GM18873 (cell line): ENCODE measurements at regions not wholly inside any gene's neighbourhood (a gene's known extent, or its start where the extent isn't known, plus 50 kb on each side); places are given as distances from the start of the nearest gene placed in this dataset.
"Not testable (repeated sequence)": the region's sequence is repeated elsewhere in the genome, so short reads cannot be mapped to it uniquely, and the experiment has no call there.

Experiments
- ATAC-seq: cut with Tn5 transposase; IDR thresholded peaks from one replicate; pipeline ENCODE4 v1.9.1; 2021; ENCODE audit warnings: mild to moderate bottlenecking, moderate library complexity, moderate number of reproducible peaks; ENCODE audit not compliant: unreplicated experiment, low FRiP score

DNA sequence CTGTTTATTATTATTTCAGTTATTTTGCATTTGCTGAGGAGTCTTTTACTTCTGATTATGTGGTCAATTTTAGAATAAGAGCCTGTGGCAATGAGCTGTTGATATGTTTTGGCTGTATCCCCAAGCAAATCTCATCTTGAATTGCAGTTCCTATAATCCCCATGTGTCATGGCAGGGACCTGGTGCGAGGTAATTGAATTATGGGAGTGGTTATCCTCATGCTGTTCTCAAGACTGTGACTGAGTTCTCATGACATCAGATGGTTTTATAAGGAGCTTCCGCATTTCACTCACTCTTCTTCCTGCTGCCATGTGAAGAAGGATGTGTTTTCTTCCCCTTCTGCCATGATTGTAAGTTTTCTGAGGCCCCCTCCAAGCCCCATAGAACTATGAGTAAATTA is 114.9 kb upstream of the SLCO6A1 start:
- no peak for ATAC-seq

DNA sequence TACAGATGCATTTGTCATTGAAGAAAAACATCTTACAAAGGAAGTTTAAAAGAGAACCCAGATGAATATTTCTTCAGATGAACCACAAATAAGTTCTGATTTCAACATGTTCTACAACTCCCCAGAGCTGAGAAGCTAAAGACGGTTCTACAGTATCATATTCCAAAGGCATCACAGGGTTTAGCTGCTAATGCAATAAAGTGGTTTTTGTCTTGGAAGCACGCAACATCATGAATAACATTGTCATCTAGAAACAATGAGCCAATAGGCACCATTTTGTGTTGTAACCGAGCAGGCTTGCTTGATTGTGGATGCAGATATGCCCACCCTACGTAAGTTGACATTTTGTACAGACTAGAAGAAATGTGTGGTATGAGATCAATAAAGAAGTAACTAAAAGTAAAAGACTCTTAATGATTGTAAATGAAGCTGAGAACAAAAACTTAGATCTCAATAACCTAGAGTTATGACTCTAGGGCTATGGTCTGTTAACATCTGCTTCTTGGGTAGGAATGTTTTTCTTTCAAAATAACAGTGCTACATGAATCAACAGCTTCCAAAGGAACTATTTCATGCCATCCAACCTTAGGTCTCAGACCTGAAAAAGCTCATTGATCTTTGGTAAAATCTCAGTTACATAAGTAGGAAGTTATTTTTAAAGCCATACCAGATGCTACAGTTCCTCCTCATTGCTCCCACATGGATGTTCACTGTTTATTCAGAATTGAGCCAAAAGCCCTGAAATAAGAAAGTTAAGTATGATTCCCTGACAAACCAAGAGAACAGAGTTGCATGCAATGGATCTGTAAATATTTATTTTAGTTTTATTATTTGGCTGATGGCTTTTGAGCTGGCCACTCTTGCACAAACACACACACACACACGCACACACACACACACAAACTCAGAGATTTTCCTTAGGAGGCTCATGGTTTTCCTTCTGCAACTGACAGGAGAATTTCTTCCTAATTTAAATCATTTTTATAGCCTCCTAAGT is 118.7 kb upstream of the SLCO6A1 start:
- no peak for ATAC-seq

DNA sequence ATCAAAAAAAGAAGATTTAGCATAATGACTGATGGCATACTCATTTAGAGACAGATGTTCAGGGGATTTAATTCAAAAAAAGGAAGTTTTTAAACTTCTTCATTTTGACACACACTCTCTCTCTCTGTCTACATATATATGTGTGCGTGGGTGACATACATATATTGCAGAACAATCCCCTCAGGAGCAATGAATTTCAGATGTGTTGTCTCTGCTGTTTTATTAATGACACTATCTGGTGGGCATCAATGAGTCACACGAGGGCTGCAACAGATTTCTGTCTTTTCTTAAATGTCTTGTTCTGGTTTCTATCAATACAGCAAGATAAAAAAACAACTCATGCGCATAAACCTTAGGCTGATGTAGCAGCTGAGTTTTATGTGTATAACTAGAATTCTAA is 123.5 kb upstream of the SLCO6A1 start:
- ATAC-seq, result no peak

DNA sequence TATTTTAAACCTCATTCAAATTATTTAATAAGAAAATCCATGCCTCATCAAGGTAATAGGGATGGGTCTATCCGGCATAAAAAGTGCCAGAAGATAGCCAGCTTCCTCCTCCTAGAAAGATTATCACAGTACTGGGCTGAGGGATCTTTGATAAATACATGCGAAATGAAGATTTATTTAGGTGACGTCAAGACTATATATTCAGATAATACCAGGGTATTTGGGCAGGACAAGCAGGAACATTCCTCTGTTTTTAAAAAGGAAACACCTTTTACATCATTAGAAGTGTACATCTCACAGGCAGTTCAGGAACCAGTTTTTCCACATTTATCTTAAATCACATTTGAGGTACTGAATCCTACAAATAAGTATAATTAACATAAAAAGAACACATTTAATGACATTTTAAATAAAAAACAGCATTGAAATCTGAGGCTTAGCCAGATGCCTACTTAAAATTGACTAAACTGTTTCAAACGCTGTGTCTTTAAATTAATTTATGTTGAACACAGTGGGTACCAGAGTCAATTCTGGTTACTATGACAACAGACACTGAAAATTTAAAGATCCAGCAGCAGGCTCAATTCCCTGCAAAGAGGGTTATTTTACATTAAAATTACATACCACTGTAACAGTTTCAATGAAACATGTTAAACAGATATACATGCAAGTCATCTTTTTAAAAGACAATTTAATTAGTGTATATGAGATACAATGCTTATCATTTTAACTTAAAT is 124.7 kb upstream of the SLCO6A1 start:
- no peak for ATAC-seq

DNA sequence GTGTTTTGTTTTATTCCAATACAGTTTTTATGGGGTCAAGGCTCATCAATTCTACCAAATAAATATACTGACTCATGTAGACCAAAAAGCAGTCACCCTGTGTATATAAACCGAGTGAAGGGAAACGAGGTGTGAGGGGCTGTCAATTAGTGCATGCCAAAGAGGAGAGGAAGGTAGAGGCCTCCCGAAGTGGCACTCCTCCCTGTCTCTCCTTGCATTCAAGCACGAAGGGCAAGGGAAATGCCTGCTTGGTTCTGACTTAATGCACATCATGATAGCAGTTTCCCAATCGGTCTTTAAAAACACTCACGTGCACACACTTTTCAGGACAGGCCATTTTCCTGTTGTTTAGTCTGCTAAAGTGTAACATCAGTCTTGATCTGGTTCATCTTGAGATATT is 125.6 kb upstream of the SLCO6A1 start:
- no peak for ATAC-seq

DNA sequence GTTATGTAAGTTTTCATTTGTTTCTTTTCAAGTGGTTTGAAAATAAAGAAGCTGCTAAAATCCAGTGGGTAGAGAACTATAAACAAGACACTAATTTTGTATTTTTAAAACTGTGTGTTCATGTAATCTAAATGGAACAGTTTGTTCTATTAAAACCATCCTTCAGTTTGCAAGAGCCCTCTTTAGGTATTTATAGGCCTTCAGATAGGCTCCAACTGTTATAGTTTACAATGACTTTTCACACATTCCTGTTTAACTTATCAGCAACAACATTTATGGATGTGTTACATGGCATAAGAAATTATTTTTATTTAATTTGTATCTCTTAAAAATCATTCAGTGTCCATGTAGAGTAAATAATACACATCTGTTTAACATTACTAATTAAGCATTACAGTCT is 126.7 kb upstream of the SLCO6A1 start:
- ATAC-seq, result no peak

DNA sequence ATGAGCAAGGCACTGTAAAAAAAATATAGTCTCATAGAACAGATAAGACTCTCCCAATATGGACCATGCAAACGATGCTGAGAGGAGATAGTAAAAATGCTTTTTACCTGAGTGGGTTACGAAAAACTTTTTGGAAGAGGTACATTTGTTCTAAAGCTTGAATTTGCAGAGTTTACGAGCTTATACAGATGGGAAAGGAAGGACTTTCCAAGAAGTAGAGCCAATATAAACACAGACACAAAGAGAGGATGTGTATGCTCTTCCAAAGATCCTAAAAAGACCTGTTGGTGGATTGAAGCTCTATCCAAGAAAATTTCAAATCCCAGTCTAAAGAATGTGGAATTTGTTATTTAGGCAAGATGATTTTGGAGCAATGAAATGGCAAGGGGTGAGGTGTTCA is 127.1 kb upstream of the SLCO6A1 start:
- no peak for ATAC-seq

DNA sequence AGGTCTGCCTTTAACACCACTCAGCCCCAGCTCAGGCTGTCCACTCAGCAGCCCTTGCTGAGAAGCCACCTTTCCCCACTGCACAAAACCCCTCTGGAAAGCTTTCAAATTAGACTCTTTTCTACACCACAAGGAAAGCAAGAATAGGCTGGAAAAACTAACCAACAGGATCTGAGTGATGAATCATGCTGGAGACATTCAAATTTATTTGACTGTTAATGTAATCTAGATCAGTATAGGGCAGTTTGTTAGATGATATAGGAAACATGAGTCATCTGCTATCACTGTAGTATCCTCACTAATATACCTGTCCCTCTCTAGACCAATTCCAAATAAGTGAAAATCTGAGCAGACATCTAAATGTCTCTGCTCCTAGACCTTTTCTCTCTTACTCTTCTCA is 127.8 kb upstream of the PAM start:
- no peak for ATAC-seq

DNA sequence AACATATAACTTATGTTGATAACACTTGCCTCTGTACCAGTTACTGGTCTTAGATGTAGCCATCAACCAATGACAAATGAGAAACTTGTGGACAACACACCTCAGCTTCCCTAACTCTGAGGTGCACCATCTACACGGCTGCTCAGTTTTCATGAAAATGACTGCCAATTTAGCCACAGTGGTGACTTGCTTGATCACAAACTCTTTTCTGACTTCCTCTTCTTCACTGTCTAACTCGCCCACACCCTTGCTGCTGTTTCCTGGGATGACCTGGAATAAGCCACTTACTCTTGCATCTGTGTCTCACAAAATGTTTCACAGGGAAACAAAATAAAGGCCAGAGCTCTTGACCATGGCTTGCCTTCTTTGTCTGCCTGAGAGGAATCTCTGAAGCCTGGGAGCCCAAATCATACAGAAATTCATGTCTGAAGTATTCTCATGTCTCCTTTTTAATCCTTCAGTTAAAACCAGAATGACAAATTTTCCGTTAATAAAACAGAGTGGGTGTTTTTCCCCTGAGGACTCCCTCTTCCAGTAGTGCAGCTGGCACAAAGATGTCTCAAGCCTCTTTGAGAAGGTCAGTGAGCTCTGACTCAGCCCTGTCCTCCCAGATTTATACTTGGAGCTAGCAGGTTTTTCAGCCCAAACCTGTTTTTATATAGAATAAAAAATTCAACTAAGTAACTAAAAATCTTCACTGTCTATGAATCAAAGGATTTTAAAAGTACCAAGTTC is 126.5 kb upstream of the PAM start:
- ATAC-seq, result no peak

DNA sequence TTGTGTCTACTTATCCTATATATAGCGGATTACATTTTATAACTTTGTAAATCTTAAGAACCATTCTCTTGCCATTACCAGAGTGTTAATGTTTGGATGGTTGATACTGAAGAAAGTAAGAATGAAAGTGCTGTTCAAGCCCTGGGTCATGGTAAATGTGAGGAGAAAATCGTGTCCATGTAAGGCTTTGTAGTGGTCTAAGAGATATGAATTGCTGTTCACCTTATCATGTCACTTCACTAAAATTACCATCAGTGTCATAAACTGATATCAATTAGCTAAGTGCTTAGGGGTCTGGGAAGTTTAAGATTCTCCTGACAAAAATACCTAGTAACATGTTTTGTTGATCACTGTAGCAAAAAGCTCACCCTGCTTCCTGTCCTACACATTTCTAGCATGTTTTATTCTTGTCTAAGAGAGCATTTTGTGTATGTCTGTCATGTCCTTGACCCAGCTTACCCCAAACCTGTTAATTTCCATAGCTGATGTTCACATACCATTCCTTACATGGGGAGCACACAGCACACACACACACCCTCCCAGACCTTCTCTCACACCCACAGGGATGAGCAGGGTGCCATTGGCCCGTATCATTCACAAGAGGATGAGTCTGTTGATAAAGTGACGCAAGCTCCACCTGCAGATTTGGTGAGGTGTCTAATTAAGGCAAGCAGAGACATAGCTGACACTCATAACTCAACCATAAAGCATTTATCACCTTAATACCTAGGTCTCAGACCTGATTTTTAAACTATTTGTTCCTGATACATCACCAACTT is 125.1 kb upstream of the PAM start:
- ATAC-seq, result no peak

DNA sequence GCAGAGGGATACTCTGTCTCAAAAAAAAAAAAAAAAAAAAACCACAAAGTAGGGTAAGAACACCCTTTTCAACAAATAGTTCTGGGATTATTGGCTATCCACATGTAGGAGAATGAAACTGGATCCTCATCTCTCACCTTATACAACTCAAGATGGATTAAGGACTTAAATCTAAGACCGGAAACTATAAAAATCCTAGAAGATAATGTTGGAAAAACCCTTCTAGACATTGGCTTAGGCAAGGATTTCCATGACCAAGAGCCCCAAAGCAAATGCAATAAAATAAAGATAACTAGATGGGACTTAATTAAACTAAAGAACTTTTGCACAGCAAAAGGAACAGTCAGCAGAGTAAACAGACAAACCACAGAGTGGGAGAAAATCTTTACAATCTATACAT is 119.7 kb upstream of the PAM start:
- ATAC-seq, result not testable (repeated sequence)

DNA sequence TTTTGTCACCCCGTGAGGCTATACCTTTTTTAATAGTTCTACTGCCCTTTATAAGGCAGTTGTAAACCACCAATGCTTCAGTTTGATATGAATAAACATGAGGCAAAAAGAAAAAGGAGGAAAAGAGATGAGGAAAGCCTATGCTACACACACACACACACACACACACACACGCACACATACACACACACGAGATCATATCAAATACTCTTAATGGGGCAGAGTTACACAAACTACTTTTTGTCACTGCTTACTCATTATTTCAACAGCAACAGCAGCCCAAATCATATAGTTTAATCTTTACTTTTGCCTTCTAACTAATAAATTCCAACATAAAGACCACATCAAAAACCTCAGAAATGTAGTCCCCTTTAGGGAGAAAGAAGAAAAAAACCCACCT is 116.8 kb upstream of the PAM start:
- no peak for ATAC-seq

DNA sequence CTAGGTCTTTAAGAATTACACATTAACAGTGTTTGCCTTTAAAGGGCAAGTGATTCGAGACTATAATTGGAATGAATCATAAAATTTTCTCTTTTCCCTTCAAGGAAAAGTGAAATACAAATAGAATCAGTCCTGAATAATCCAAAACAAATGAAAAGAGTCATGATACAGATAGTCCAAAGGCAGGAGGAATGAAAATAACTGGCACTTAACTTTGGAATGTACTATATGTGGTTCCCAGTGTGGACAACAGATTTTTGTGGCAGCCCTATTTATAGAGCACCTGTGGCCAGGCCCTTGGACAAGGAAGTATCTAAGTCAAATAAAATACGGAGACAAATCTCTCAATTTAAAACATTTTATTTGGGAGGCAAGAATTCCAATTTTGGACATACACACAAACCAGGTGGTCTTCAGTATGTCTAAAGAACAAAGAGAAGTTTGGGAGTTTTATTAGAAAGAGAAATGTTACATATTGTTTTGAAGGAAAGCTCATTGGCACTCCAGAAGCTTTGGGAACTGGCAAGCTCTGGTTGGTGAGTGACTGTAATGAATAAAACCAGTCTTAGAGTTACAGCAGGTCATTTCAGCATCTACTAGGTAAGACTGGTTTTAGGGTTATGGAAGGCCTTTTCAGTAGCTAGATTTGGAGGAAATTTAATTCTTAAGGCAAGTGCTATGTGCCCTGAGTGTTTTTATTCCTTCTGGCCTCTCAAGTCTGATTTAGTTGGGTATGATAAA is 116.0 kb upstream of the PAM start:
- no peak for ATAC-seq

DNA sequence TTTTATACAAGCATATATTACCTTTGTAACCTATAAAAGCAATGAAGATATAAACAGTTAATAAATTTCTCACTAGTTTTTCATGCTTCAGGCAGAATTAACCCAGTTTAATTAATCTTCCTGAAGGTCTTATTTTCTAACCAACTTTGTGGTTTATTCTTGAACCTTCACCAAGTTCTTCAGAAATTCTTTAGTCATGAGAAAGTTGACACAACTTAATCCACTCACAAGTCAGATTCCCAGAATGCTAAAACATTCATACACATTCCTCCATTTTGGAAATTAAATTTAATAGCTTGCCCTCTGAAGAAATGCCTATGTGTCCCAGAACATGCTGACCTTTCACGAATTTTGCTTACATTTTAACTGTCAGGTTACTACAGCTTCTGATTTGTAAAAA is 105.4 kb upstream of the PAM start:
- ATAC-seq, result no peak

DNA sequence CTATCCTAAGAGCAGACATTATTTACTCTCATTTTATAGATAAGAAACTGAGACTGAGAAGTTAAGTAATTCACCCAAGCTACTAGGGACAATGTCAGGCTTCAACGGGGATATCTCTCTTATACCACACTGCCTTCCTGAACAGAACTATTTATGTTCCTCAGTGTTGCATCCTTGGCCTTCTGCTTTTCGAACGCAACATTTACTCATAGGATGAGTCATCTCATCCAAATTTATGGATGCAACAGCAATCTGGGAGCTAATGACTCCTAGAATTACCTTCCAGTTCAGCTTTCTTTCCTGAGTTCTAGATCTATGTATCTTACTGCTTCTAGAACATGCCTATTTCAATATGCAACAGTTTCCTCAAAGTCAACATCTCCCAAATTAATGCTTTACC is 103.6 kb upstream of the PAM start:
- no peak for ATAC-seq

DNA sequence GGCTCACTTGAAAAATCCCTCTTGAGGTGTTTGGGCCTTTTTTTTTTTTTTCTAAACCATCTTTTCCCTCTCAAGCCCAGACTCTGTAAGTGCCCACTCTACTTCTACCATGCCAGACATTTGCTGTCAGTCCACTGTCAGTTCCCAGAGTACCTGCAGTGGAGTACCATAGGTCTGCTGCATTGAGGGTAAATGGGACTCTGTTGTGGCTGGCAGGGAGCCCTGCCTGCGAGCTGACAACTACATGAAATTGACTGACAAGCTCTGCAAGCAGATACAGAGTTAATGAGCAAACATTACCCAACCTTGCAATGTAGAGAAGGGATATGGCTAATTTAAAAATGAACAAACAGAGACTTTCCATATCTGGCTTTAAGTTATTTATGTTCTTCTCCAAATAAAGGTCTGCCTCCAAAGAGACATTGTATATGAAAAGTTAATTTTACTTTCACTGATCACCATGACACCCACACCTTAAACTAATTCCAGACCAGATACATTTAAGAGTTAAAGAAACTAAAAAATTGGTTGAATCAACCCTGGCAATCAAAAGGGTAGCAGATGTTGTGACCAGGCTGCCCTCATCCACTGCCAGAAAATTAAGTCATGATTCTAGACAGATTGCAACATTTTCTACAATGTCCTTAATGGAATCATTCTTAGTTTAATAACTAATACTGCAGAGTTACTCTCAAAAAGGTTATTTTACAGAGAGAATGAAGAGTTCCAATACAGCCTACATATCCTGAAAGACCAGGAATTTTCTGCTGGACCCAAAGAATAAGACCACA is 100.4 kb upstream of the PAM start:
- no peak for ATAC-seq

DNA sequence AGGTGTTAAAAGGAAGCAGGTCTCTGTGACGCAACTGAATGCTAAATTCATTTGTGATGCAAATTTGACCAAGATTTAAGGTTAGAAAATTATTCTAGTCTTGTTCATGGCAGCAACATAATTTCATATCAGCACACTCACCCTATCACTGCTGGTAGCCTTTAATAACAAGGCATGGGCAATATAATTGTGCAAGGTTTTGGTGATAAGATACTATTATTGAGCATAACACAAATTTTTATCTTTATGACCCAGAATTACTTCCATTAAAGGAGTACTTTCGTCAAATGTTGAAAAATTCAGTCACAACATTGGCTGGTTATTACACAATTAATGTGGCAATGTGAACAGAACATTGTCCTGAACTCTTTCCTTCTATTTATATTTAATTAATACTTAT is 96.0 kb upstream of the PAM start:
- no peak for ATAC-seq

DNA sequence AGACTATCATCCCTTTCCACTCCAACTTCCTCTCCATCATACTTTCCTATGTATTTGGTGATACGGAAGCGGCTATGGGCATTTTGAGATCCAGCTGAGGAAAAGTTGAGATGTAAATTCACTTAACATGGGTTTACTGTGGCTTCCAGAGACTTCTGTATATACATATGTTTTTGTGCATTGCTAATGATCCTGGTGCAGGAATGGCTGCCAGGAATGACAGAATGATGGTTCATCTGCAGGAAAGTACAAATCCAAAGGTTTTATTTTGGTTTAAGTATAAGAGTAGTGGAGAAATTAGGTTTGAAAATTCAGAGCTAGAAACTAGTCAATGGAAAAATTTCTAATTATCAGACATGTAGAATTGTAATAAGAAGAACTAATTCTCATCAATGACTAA is 95.0 kb upstream of the PAM start:
- ATAC-seq, result no peak
